Fibroblast of skin of left quadriceps (primary cell): ENCODE measurements at regions not wholly inside any gene's neighbourhood (a gene's known extent, or its start where the extent isn't known, plus 50 kb on each side); places are given as distances from the start of the nearest gene placed in this dataset.
"Not testable (repeated sequence)": the region's sequence is repeated elsewhere in the genome, so short reads cannot be mapped to it uniquely, and the experiment has no call there.

Experiments
- DNase-seq, 2 experiments: peaks; one replicate each; pipeline ENCODE4 v3.0.0-alpha.2; 2013; ENCODE audit warnings: low read depth in 2 of 2

GRCh38 chr7:9919-10318, 182.5 kb upstream of the FAM20C start:
- DNase-seq, result not testable (repeated sequence)

GRCh38 chr7:32565-33280, 159.6 kb upstream of the FAM20C start:
- not testable (repeated sequence) for DNase-seq

DNA sequence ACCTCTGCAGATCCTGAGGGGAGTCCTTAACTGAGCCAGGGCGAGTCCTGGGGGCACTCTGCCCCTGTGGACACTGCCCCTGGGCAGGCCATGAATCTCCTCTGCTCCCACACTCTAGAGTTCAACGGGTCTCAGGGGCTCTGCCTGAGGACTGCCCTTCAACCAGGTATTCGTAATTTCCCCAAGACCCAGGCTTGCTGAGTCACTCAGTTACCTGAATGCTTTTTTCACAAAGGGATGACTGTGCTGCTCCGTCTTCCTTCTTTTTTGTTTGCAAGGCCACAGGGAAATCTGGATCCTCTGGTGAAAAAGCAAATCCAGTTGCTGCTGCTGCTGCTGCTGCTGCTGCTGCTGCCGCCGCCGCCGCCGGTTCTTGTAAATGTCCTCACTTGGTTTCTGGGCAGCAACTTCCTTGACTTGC, 157.2 kb upstream of the FAM20C start:
- DNase-seq, result not testable (repeated sequence)

GRCh38 chr7:36539-36938, 155.8 kb upstream of the FAM20C start:
- not testable (repeated sequence) for DNase-seq

- DNase-seq, result not testable (repeated sequence)
Measured at GRCh38 chr7:37656-38055, 154.7 kb upstream of the FAM20C start.

GRCh38 chr7:38444-38843, 153.9 kb upstream of the FAM20C start:
- not testable (repeated sequence) for DNase-seq

DNA sequence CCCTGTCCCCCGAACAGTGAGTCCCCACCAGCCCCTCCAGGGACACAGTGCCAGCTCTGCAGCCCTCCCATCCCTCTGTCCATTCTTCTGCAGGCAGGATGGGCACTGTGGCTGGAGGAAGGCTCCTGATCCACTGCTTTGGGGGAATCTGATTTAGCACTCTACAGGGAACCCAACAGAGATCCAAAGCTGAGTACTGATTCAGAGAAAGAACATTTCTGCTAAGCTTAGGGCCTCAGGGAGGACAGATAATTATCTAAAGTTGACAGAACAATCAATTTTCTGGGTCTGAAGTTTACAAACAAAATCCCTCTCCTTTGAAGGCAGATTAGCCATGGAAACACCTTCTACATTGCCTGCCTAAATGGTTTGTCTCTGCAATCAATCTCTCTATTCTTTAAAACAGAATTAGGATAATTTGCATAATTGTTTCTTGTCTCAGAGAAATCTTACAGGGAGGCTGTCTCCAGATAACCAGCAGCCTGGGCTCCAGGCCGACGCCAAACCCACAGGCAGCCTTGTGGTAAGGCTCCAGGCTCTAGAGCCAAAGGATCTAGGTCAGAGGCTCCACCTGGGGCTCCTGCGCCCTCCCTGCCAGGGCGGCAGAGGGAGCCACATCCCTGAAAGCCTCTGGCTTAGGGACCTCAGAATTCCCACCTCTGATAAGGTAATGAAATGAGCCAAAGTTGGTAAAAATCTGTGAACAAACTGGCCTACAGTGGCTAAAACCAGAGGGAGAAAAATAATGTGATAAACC, 152.2 kb upstream of the FAM20C start:
- DNase-seq, result not testable (repeated sequence)

DNA sequence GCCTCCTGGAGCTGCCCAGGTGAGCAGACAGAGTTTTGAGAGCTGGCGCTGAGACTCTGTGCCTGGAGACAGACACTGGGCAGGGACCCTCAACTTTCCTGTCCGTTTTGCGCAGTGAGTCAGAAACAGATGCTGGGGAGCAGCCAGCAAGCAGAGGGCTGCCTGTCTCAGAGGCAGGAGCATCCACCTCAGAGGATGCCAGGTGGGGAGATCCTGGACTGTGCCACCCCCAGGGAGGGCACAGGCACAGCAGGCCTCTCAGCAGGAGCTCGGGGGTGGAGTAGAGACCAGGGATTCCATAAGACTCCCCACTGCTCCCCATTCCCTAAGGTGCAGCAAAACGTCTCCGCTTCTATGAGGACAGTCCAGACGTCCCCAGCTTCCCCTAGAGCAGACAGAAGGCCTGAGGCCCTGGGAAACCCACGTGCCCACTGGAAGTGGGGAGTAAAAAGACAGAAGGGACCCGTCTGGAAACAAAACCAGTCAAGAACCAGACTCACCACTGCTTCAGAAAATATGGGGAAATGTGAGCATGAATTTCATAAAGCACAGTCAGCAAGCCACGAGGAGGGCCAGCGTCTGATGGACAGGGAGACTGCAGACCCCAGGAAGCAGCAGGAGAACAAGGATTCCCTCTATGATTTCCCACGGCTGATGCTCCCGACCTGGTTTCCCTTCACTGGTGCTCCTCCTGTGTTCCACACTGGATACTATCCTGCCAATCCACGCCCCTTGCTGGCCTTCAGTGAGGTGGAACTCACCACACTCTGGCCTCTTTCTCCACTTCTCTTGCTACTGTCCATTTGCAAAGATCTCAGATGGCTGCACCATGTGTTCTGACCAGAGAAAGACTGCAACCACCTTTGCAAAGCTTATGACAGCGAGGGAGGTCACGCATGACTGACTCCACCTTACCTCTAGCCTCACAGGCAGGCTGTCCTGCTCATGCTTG, 151.3 kb upstream of the FAM20C start:
- no peak for DNase-seq

DNA sequence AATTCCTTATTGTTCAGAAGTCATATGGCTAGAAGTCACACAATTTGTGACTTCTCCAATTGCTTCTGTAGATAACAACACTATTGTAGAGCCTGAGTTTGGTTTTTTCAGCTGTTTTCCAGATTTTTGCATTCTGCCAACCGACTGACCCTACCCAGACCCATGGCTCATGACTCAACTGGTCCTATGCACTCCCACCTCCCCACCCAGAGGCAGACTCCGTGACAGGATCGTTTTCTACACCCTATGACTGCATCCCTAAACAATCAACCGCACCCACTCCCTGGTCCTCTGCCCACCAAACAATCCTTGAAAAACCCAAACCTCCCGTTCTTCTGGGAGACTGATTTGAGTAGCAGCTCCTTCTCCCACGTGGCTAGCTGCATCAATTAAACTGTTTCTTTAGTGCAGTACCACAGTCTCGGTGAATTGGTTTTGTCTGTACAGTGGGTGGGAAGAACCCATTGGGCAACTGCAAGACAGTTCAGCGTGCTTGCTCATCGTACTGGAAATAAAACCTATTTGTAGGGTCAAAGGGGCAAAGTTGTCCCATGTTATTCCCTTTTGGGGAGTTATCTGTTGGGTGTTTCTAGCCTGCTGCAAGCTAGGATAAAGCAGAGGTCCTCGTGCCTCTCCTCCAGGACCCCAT, 150.3 kb upstream of the FAM20C start:
- no peak for DNase-seq

DNA sequence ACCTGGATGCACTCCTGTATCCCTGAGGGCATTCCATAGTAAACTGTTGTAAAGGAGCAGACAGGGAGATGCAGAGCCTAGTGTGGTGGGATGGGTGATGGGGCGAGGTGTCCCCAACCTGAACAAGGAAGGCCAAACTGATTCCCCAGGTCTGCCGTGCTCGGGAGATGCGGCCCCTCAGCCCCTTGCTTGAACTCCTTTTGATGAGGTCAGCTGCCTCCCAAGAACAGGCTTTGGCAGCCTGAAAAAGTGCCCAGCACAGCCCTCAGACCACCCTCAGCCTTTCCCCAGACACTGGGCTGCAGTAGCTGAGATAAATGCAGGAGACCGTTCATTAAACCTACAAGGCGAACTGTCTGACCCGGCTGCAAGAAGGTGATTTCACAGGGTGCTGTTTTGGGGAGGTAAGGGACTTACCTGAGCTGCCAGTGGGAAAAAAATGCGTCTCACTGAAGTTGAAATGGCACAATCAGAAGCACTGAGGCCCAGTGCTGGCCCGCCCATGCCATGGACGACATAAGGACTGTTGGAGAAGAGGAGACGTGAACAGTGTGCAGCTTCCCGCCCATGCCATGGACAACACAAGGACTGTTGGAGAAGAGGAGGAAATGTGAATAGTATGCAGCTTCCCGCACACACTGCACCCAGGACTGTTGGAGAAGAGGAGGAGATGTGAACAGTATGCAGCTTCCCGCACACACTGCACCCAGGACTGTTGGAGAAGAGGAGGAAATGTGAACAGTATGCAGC, 148.4 kb upstream of the FAM20C start:
- no peak for DNase-seq

- no peak for DNase-seq
Measured at GRCh38 chr7:44541-44896, 147.9 kb upstream of the FAM20C start.

- DNase-seq, result no peak
Measured at GRCh38 chr7:45106-46090, 147.0 kb upstream of the FAM20C start.

DNA sequence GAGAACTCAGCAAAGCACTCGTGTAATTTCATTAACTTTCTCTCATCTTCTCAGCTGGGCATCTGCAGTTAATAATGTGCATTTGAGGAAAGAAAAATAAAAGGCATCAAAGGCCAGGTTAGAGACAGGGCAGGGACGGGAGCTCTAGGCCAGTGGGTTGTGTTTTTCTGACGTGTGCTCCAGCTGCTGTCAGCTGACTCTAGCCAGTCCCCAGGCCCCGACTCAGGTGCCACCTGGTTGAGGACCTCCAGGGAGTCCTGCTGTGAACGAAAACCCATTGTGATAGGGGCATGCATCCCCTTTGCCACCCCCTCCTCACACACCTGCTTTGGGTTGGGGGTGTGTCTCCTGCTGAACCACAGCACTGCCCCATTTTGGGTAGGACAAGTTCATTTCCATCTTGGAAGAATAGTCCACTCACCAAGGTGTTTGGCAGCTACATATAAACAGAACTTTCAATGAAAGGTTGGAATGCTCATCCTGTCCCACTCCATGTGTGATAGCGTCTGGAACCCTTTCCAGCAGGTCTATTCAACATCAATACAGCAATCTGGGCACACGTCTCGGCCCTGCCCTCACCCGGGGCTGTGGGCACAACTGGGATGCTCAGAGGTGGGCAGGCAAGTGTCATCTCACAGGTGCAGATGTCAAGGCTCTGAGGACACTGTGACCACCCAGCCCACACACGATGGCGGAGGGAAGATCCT, 146.1 kb upstream of the FAM20C start:
- DNase-seq, result no peak

DNA sequence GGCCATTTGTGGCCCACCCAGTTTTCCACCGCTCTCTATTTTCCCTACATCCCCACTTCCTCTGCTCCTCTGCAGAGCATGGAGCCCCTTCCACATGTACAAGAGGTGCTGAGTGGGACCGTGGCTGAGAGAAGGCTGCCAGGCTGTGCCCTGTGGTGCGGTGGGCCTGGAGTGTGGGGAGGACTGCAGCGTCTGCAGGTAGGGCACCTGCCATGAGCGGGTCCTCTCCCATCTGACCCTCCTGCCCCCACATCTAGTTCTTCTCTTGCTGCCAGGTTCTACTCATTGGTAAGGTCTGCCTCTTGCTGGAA, 145.6 kb upstream of the FAM20C start:
- DNase-seq, result no peak

DNA sequence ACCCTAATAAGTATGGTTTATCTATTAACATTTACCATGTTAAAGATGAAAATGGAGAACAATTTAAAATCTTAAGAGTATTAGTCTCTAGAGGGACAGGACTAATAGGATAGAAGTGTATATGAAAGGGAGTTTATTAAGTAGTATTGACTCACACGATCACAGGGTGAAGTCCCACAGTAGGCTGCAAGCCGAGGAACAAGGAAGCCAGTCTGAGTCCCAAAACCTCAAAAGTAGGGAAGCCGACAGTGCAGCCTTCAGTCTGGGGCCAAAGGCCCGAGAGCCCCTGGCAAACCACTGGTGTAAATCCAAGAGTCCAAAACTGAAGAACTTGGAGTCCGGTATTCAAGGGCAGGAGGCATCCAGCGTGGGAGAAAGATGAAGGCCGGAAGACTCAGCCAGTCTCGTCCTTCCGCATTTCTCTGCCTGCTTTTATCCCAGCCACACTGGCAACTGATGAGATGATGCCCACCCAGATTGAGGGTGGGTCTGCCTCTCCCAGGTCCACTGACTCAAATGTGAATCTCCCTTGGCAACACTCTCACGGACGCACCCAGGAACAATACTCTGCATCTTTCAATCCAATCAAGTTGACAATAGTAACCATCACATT, 140.8 kb upstream of the FAM20C start:
- DNase-seq, result no peak

DNA sequence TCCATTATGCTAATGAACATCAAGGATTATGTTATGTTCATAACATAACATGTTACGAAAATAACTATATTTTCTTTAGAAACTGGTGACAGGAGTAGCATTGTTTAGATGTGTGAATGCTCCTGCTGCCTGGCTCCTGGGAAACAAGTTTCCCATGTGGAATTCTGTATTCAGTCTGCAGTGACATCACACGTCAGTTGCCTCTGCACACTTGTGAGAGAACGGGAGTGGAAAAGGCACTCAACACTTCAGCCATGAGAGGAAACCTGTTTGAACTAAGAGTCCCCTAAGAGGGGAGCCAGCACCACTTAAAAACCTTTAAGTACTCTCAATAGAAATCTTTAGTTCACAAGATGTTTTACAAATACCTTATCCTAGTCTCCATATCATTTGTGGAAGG, 140.3 kb upstream of the FAM20C start:
- no peak for DNase-seq

- no peak for DNase-seq
Measured at GRCh38 chr7:53531-53930, 138.8 kb upstream of the FAM20C start.

- no peak for DNase-seq
Measured at GRCh38 chr7:54615-55014, 137.8 kb upstream of the FAM20C start.

- DNase-seq, result no peak
Measured at GRCh38 chr7:55690-56248, 136.6 kb upstream of the FAM20C start.
